HK-2 (cell line): ENCODE measurements at regions not wholly inside any gene's neighbourhood (a gene's known extent, or its start where the extent isn't known, plus 50 kb on each side); places are given as distances from the start of the nearest gene placed in this dataset.

Experiments
- DNase-seq: peaks from one replicate; pipeline ENCODE4 v3.0.0-alpha.2; 2018; ENCODE audit not compliant: unreplicated experiment

DNA sequence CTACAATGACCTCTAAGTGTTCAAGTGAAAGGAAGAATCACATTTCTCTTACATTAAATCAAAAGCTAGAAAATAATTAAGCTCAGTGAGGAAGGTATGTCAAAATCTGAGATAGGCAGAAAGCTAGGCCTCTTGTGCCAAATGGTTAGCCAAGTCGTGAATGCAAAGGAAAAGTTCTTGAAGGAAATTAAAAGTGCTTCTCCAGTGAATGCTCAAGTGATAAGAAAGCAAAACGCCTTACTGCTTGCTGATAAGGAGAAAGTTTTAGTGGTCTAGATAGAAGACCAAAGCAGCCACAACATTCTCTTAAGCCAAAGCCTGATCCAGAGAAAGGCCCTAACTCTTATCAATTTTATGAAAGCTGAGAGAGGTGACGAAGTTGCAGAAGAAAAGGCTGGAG, 932.3 kb upstream of the ACVR2A start:
- no peak for DNase-seq

- DNase-seq, result no peak
Measured at GRCh38 chr2:146908776-146909175, 936.1 kb upstream of the ACVR2A start.

GRCh38 chr2:146898083-146898482, 946.7 kb upstream of the ACVR2A start:
- DNase-seq, result no peak

DNA sequence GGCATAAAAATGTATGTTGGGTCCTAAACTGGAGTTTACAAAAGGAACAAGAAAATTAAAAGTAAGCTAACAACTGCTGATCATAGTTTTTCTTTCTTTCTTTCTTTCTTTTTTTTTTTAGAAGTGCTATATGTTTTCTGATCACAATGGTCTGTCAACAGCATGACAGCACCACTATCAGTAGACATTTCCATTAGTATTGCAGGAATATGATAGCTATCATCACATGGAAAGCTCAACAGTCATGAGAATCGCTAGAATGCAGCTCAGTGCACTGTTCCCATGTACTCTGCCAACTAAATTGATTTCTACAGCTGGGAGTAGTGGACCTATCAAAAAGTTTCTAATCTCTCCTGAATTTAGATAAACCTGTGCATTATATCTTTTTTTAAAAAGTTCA, 950.3 kb upstream of the ACVR2A start:
- DNase-seq, result no peak

DNA sequence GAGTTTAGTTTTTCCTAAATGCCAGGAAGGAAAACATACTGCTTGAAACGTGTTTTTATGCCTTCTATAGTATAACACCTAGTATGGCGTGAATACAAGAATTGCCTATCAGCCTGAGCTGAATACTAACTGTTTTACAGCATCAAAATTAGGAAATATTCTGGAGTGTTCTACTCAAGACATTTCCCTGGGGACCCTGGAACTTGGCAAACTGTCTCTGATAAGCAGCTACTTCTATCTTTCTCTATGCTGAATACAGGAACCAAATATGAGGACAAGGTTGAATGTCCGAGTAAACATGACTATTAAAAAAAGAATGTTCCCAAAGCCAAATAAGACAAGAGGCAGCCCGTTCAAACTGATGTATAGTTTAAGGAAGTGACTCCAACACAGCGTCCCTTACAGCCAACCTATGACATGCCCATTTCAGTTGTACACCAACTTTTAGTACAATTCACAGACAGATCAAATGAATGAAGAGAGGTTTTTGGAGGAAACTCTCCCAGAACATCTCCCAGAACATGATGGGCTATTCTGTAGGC, 951.3 kb upstream of the ACVR2A start:
- DNase-seq, result no peak

GRCh38 chr2:146890491-146890890, 954.3 kb upstream of the ACVR2A start:
- no peak for DNase-seq

DNA sequence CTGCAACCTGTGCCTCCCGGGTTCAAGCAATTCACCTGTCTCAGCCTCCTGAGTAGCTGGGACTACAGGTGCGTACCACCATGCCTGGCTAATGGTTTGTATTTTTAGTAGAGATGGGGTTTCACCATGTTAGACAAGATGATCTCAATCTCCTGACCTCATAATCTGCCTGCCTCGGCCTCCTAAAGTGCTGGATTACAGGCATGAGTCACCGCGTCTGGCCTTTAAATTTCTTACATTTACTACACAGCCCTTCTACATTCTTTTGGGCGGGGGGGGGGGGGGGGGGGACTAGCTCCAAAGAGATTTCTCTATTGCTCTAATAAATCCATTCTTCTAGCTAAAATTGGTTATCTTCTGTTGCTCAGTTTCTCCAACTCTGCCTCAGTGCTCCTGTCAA, 964.9 kb upstream of the ACVR2A start:
- DNase-seq, result no peak

DNA sequence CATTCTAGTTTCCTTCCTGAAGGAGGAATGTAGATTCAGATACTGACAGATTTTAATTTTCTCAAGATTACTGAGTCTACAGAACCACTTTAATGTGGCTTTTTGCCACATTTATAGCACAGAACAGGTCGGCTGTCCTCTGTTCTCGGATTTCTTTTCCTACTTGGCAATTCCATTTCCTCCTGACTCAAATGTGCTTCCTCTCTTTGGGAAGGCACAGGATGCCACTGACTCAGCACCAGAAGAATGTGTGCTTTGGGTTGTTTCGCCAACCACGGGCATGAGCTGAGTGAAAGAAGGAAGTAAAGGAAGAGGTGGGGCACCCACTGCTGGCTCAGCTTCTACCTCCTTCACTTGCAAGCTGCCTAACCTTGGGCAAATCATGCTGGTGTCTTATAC, 970.6 kb upstream of the ACVR2A start:
- DNase-seq, result peak; percentile 80

DNA sequence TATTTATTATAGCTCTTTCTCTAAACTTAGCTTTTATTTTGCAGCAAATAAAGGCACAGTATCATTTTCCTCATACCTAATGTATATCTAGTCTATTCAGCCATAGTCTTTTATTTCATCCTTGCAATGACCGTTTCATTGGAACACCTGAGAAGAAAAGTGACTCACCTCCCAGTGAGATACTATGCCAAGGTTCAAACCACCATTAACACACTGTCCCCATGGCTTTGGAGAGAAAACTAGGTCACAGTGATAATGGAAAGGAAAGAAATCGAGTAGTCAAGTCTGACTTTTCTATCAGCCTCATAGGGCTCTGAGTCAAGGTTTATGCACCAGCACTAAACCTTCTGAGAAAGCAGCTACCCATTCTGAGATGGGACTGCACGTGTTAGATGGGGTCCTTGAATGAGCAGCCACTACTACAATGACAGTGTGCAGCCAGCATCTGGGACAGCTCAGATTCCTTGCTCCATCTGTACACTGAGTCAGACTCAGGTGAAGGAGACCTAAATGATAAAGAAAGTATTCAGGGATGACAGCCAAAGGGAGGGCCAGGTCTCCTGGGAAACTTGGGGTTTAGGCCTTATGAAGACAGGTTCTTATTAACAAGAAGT, 971.1 kb upstream of the ACVR2A start:
- DNase-seq, result no peak

- no peak for DNase-seq
Measured at GRCh38 chr2:146873056-146873455, 971.8 kb upstream of the ACVR2A start.

GRCh38 chr2:146870691-146871090, 974.1 kb upstream of the ACVR2A start:
- DNase-seq, result no peak

GRCh38 chr2:146869328-146869727, 975.5 kb upstream of the ACVR2A start:
- no peak for DNase-seq

- DNase-seq, result no peak
Measured at GRCh38 chr2:146868051-146868450, 976.8 kb upstream of the ACVR2A start.

DNA sequence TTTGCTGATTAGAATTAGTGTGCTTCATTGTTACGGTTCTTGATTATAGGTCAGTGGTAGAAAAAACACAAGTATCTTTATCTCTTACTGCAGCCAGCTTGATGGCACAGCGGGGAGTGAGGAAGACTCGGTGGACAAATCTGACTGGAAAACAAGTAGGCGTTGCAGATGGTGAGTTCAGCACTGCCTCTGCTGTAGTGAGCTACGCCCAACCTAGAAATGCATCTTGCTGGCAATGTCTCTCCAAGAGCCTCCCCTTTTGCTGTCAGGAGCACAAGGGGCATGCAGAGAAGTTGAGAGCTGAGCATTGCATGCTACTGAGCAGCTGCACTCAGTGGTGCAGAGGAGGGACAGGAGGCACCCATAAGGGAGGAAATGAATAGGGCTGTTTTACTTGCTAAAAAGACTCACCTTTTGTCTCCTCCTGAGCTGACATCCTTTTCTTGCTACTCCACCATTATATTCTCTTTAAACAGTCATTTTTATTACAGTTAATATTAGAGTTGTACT, 977.3 kb upstream of the ACVR2A start:
- DNase-seq, result no peak

GRCh38 chr2:146853741-146854444, 990.9 kb upstream of the ACVR2A start:
- no peak for DNase-seq

GRCh38 chr2:146852661-146853060, 992.2 kb upstream of the ACVR2A start:
- no peak for DNase-seq

DNA sequence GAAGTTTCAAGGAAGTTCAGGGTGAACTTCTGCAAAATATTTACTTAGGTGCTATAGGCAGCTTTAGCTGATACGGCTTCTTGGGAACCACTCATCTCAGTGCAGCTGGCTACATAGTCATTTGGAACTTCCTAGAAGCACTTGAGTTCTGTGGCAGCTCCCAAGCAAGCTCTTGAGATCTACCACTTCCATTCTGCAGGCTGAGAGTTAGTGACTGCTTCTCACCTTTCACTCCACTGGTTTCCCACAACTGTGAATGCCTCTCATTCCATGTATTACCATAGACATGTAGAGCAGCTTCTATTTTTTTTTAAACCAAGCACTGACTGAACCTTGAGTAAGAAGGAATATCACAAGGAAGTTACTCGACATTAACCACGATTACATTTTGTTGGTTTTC, 994.1 kb upstream of the ACVR2A start:
- DNase-seq, result no peak

- DNase-seq, result no peak
Measured at GRCh38 chr2:146847846-146848245, 997.0 kb upstream of the ACVR2A start.

GRCh38 chr2:146844226-146844990, 1000.4 kb upstream of the ACVR2A start:
- DNase-seq, result no peak

- DNase-seq, result no peak
Measured at GRCh38 chr2:146837857-146838256, 1007.0 kb upstream of the ACVR2A start.

DNA sequence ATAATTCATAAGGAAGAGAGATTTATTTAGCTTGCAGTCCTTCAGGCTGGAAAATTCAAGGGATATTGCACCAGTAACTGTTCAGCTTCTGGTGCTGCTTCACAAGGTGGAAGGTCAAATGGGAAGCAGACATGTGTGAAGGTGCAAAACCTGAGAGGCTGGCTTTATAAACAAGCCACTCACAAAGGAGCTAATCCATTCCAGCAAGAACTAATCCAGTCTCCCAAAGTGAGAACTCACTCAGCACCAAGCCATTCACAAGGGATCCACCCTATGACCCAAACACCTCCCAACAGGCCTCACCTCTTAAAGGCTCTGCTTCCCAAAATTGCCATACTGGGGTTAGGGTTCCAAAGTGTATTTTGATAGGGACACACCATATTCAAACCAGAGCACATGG, 1018.4 kb upstream of the ACVR2A start:
- DNase-seq, result no peak

- no peak for DNase-seq
Measured at GRCh38 chr2:146821836-146822316, 1023.0 kb upstream of the ACVR2A start.
